ENCODE measurements at regions not wholly inside any gene's neighbourhood (a gene's known extent, or its start where the extent isn't known, plus 50 kb on each side); places are given as distances from the start of the nearest gene placed in this dataset.
"Not testable (repeated sequence)": the region's sequence is repeated elsewhere in the genome, so short reads cannot be mapped to it uniquely, and the experiment has no call there.

DNA sequence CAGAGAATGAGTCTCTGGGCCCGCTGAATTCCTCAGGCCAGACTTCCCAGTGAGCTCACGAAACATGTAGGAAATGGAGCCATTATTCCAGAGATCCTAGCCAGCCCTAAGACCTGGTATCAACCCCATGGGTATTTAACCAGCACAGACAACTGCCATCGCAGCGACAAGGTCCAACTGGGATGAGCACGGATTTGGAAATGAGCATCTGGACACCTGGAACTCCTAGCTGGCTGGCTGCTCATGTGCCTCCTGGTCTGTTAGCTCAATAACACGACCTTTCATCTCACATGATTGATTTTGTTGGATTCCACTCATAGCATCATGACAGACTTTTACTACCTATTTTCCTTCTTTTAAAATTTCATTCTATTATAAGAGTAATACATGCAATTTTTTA, 51.0 kb downstream of the POU3F3 start:
- no peak for DNase-seq (ENCODE audit: low read depth in 2 of 2)

DNA sequence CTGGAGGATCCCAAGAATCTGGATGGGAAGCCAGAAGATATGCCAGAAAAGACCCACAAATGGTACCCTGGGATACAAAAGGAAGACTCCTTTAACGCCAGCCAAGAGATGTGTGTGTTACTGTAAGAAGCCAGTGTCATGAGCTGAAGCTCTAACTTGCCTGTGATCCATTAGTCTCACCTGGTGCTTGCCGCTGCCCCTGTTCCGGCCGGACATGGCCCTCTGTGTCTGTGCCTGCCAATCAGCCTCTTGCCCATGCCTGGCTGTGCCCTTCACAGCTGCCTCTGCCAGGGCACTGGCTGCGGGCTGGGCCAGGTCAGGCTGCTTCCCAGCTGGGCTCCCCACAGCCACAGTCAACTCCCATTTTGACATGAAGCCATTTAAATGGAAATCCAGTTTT, 55.4 kb downstream of the POU3F3 start:
- DNase-seq (ENCODE audit: low read depth in 2 of 2) = no peak

DNA sequence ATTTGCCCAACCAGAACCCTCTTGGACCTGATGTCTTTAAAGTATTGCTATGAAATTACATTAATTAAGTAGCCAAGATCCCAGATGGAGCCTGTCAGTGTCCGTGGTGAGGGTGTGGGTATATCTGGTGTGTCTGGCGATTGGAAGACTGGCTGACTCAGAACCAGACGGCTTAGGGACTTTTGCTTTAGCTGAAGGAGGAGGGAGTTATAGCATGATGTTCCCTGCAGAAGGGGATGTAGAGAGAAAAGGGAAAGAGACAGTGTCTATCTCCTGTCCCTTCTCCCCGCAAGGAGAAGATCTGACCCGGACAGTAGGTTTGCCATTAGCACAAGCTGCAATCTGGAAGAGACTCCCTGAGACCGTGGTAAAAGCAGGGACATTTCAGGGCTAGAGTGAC, 60.6 kb downstream of the POU3F3 start:
- DNase-seq (ENCODE audit: low read depth in 2 of 2) = no peak

DNA sequence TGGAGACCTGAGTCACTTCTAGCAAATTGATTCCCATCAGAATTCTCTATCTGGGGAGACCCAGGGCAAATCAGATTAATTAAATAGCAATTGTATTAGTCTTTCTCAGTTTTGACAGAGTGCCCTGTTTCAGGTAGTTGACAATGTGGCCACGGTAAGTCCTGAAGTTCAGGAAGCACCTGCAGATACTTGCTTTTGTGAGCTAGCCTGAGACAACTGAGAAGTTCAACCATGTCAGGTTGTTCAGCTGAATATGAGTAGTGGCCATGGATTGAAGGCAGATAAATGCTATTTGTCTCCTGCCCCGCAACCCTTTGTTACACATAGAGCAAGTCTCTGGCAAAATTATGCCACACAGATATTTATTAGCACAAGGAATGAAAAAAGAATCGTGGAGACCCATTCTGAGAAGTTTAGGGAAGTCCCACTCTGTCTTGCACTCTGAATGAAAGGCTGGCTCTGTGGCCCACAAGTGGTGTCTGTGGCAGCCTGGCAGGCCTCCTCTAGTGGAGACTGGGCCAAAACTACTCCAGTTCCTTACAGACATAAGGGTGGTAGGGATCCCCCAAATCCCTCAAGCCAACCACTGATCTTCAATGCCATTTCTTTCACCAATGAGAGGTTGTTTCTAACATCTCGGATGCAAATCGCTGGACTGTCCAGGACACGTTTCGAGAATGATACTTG, 61.3 kb downstream of the POU3F3 start:
- DNase-seq (ENCODE audit: low read depth in 2 of 2) = no peak

DNA sequence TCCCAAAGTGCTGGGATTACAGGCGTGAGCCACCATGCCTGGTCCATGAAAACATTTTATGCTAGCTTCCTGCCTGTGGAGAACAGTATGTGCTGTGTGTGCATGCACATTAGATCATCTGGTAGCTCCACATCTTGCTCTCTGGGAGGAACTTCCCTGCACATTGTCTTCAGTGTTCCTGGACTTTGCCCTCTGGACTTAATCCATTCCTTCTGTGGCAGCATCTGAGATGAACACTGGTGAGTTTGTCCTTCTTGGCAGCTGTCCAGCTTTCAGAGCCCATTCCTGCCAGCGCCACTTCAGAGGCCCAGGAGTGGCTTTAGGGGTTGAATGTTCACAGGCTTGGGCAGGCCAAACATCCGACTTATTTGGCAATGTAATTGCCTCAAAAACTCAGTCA, 65.2 kb downstream of the POU3F3 start:
- no peak for DNase-seq (ENCODE audit: low read depth in 2 of 2)

DNA sequence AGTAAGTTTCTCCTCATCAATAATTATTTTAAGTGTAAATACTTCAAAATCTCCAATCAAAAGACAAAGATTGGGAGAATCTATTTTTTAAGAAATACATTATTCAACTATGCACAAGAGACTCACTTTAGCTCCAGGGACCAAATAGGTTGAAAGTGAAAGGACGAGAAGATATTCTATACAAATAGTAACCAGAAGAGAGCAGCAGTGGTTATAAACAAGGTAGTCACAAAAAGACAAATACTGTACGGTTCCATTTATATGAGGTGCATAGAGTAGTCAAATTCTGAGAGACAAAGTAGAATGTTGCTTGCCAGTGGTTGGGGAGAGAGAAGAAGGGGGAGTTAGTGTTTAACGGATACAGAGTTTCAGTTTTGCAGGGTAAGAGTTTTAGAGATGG, 69.8 kb downstream of the POU3F3 start:
- no peak for DNase-seq (ENCODE audit: low read depth in 2 of 2)

DNA sequence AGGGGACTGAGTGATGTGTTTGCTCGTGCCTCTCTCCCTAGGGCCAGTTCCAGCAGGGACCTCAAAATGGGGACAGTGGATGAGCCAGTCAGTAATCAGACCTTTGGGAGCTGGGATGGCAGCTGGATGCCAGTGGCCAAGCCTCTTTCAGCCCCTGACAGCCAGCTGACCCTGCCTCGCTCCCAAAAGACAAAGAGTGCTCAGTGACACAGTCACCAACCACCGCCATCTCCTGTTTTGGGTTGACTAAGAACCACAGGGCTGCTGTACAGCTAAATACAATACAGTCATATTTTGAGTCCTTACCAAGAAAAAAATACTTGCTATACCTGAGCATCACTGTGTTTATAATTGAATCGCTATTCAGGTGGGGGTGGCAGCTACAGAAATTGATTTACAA, 75.7 kb downstream of the POU3F3 start:
- DNase-seq (ENCODE audit: low read depth in 2 of 2) = no peak

DNA sequence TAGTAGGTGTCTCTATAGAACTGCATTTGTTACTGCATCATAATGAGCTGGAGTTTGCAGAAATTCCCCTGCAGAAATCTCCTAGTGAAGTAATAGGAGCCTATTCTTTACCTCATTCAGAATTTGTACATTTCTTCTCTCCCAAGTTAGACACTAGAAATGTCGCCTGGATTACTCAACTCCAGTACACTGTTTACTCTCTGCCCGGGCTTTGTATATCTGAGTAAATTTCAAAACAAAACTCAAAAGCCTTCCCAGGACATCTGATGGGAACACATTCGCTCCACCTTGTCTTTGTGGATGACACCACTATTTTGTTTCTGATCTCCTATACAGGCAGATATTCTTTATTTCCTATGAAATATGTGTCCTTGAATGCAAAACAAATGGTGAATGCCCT, 76.8 kb downstream of the POU3F3 start:
- no peak for DNase-seq (ENCODE audit: low read depth in 2 of 2)

DNA sequence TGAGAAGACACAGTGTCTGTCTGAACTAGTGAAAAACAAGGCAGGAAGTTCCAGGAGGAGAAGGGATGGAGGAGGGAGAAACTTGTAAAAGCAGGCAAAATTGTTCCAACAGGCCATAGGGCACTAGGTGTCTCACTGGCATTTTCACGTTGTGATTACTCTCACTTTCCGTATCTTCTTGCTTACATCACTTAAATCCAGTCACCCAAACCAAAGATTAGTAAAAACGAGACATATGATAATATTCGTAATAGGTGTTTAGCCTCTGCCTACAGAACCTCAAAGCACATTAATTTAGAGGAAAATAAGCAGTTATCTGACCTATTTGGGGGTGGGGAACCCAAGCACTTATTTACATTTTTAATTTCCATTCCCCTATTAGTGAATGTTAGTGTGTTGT, 78.3 kb downstream of the POU3F3 start:
- DNase-seq (ENCODE audit: low read depth in 2 of 2) = no peak

DNA sequence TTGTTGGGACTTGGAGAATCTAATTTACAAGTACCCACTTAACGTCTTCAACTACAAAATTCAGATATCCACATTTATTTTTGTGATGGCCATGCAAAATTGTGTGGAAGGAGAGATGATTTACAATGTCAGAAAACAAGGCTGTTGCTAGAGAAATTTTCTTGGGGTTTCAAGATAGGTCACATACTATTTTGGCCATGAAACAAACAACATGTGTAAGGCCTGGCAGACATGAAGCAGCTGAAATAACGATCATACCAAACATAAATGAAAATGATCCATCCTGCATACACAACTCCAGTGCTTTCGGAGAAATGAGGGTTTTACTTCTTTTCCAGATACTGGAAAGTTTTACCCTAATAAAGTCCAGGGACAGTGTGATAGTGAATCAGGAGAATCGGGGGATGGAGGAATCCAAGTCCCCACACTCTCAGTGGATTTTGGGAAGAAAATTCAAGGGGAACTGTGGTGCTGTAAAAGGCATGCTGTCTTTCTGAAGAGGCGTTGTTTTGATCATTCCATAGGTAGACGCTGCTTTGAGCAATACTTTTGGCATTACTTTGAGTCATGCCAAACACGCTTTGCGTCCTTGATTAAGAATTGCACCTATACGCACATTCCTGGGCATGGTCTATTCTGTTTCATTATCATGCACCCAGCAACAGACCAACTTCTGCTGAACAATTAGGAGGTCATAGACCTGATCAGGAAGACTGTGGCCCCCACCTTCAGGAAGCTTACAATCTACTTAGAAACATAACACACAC, 79.4 kb downstream of the POU3F3 start:
- DNase-seq (ENCODE audit: low read depth in 2 of 2) = no peak

DNA sequence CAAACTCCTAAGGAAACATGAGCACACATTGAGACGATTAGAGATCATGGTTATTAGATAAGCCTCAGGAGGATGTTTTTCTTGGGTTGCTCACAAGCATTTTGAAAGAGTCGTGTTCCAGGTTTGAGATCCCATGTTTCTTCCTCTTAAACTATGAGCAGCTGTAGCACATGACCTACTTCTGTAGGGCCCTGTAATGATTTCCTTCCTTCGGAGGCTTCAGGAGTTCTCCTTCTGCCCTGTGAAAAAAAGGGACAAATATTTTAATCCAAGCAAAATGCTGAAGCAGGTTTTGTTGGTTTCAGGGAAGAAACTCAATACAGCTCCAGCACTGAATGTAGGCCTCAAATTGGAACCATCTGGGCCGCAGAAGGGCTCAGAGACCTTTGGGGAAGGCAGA, 82.6 kb downstream of the POU3F3 start:
- DNase-seq (ENCODE audit: low read depth in 2 of 2) = no peak

DNA sequence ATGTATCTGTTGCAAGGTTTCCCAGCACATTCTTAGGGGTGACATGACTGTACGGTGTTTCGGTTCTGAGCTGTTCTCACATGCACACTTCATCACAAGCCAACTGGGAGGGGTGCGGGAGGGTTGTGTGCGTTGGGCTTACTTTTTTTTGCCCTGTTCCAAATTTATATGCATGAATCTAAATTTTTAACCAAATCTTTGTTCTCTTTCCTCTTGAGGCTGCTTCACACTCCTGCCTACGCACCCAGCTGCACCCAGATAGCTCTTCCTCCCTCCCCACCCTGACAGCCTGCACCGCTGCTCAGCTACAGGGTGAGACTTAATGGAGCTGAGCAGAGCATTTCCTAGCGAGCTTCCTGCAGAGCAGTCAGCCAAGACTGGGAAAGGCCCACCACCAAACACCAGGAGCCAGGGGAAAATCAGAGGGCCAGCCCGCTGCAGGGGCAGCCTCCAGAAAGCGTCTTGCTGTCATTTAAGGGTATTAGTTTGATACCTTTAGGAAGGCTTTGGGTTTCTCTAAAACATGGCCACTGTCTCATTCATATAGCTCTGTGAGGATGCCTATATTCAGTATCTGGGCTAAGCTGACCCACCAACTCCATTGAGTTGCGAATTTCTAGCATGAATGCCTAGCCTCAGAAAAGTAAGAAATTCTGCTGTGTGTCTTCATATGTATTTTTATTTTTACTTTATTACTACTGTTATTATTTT, 84.5 kb downstream of the POU3F3 start:
- no peak for DNase-seq (ENCODE audit: low read depth in 2 of 2)

DNA sequence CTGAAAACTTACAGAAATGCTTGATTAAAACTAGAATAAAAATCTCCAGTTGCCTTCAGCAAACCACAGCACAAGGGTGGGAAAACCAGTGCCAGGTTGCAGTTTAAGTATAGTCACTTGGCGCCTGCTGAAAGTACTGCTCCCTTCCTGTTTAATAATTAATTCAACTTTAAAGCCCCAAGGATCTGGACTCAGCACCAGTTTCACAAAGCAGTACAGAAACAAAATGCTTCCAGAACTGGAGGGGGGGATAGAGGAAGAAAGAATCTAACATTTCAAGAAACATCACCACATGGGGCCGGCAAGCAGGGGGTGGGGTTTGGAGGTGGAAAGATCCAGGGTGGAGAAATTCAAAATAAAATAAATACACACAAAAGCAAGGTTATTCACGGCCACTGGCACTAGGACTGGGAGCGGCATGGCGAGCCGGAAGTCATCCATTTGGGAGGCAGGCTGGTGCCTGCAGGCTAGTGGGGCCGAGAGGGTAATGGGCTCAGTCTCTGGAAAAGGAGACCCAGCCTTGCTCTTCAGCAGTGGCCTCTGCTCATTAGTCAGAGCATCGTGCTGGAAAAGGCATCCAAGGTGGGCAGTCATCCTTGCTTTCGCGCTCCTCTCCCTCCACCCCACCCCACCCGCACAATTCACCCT, 85.8 kb downstream of the POU3F3 start:
- no peak for DNase-seq (ENCODE audit: low read depth in 2 of 2)

DNA sequence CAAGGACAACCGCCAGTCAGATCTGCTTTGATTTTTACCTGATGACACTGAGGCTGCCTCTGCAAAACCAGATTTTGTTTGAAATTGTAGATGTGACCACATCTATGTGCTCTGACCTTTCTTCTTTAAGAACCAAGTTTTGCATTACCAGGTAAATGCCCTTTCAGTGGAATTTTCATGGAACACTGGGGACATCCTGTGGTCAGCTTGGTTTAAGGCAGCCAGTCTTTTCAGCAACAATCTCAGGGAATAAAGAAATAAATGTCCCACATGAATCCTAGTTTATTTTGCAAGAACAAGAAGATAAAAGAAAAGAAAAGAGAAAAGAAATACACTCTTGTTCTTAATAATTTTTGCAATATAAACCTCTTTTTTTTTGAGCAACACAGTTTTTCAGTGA, 90.6 kb downstream of the POU3F3 start:
- DNase-seq (ENCODE audit: low read depth in 2 of 2) = peak in 1 of 2 experiments; percentile 1

DNA sequence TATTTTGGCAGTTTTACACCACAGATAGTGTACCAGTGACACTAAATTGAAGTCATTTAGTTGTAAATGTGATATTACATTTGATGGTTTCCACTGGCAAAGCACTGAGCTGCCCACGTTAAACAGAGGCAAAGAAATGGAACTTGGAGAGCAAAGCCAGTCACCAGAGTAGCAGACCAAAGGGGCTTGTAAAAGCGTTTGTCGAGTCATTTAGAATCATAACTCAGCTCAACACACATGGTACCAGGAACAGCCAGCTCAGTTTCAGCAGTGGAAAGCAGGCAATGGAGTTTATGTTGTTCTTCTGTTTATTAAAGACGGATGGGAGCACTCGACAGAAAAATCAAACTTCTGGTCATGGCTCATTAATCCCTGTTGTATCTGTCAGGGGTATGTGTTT, 91.2 kb downstream of the POU3F3 start:
- DNase-seq (ENCODE audit: low read depth in 2 of 2) = no peak

DNA sequence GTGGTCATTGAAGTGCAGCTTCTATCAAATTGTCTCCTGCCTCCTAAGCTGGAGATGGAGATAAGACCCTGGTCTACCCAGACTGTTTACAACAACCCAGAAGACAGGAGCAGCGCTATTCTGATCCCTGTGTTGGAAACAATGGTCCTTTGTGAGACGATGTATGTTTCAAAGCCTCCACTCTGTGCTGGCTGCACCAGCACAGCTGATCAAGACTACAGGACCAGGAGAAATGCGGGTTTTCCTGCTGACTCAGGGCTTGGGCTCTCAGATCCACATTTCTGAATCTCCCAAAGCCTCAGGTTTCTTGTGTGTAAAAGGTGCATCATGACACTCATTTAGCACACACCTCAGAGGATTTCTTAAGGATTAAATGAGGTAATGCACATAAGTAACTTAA, 92.0 kb downstream of the POU3F3 start:
- DNase-seq (ENCODE audit: low read depth in 2 of 2) = no peak

DNA sequence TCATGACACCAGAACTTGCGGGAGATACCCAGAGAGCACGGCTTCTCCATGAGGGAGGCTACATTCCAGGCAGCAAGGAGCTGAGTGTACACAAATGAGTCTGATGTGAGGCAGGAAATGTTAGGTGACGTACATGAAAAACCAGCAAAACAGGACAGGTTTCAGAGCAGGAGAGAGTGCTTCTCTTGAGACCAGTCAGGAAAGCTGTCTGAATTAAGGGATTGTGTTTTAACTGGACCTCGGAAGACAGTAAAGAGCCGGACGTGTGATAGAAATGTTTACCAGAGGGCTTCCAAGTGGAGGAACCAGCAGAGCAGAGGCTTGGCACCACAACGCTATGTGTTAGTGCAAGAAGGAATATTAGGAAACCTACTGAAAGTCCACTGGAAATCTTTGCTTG, 90.4 kb upstream of the MRPS9 start:
- DNase-seq (ENCODE audit: low read depth in 2 of 2) = not testable (repeated sequence)

DNA sequence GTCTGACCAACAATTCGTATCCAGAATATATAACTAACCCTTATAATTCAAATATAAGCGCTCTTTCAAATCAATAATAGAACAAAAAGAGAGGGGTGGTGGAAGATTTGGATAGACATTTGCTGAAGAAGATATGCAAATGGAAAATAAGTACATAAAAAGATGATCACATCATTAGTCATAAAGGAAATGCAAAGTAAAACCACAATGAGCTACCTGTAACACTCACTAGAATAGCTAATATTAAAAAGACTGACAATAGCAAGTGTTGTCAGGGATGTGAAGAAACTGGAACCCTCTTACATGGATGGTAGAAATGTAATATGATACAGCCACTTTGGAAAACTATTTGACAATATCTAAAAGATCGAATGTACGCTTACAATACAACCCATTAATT, 84.9 kb upstream of the MRPS9 start:
- DNase-seq (ENCODE audit: low read depth in 2 of 2) = no peak

DNA sequence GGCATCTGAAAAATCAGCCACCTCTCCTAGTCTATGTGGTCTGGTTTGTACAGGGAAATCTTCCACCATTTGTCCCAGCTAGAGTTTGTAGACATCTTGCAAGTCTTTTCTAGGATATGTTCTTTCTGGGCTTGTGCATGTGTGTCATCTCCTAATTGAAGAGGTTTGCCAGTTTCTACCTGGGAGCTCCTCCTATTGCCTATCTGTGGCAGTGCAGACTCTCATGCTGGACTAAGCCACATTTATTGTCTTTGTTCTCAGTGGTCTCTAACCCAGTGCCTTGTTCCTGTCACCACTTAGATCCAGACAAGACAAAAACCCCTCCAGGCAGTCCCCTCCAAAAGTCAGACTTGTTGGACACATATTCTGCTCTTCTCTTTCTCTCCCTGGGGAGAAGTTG, 72.0 kb upstream of the MRPS9 start:
- no peak for DNase-seq (ENCODE audit: low read depth in 2 of 2)

DNA sequence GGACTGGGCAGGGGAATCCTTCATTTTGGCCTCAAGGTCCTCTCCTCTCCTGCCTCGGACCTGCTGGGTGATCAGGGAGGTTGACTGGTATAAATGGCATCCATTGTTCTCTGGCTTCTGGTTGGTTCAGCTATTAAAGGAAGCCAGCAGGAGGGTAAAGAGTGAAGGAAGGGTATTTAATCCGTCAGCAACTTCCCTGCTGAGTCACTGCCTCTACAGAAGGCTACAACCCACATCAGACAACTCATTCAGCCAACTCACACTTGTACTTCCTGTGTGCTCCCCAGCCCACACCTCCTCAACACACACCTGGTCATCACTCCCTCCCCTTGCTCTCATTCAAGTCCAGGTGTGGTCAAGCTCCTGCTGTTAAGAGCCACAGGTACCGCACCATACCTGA, 68.3 kb upstream of the MRPS9 start:
- no peak for DNase-seq (ENCODE audit: low read depth in 2 of 2)

DNA sequence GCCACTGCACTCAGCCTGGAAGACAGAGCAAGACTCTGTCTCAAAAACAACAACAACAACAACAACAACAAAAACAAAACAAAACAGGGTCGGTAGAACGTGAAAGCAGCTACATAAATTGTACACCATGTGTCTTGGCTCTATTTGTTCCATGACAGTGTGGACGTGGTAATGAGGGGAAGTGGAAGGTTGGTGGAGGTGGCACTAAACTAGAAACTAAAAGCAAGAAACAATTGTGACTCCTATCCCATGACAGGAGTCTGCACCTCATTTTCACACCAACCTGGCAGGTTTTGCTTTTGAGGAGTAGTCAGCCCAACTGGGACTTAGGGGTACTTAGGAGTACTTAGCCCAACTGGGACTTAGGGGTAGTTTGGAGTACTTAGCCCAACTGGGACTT, 62.5 kb upstream of the MRPS9 start:
- no peak for DNase-seq (ENCODE audit: low read depth in 2 of 2)

DNA sequence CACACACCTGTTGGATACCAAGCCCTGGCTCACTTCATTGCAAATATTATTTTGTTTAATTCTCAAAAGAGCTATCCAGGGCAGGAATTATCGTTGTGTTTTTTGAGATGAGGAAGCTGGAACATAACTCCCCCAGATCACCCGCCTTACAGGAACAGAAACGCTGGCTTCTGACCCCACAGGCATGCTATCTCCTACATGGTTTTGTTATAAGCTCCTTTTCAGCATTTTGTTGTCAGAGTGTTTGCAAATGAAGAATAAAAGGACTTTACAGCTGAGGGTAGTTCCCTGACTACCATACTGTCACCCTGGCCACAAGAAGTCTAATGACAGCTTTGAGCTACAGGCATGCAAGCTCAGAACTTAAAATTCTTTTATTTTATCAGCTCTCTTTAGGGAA, 62.0 kb upstream of the MRPS9 start:
- no peak for DNase-seq (ENCODE audit: low read depth in 2 of 2)
